ENCODE measurements at regions not wholly inside any gene's neighbourhood (a gene's known extent, or its start where the extent isn't known, plus 50 kb on each side); places are given as distances from the start of the nearest gene placed in this dataset.

DNA sequence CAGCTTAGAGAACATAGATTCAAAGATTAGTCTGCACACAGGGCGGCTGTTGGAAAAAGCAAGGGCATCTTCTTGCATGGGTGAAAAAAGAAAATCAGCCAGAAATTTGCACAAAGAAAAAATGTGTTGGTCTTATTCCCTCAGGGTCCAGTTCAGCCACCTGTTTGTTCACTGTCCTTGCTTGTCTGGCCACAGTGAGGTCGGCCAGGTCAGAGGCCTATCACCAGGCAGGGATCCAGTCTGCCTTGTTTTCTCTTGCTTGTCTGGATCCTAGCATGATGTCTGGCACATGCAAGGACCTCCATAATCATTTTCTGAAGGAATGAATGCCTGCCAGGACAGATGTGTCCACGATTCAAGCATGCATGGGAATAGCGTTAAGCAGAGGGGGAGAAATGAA is 359.1 kb upstream of the TBX3 start:
- TF ChIP-seq EZH2 (IDR thresholded peaks at IDR 0.05; ENCODE audit: borderline replicate concordance, low read length): no peak
- H3K9ac ChIP-seq (ENCODE audit: low read length): no peak overlapping the region
- H3K36me3 ChIP-seq (ENCODE audit: insufficient read depth, low read length): no peaks in the 10 kb centered on the region
- H3K79me2 ChIP-seq (ENCODE audit: insufficient read depth, low read length): no peaks in the 10 kb centered on the region
- H2AFZ ChIP-seq (ENCODE audit: low read length): no peak overlapping the region
- H4K20me1 ChIP-seq (ENCODE audit: insufficient read depth, low read length): no peaks in the 10 kb centered on the region
- H3K27me3 ChIP-seq (ENCODE audit: insufficient read depth, low read length): no peaks in the 10 kb centered on the region
- no peaks in the 10 kb centered on the region for H3K4me1 ChIP-seq (ENCODE audit: insufficient read depth, low read length, severe bottlenecking)
- no peaks in the 10 kb centered on the region for H3F3A ChIP-seq (ENCODE audit: insufficient read depth, low read length)
- H3K9me3 ChIP-seq (ENCODE audit: low read length): no peaks in the 10 kb centered on the region
- H3K9me2 ChIP-seq (ENCODE audit: low read depth, low read length): no peaks in the 10 kb centered on the region
- no peak overlapping the region for H3K4me3 ChIP-seq (ENCODE audit: low read depth, low read length, poor library complexity, severe bottlenecking)
- no peak overlapping the region for H3K4me2 ChIP-seq (ENCODE audit: low read length)
- no peak overlapping the region for H3K27ac ChIP-seq (ENCODE audit: low read depth, low read length, poor library complexity, severe bottlenecking)

GRCh38 chr12:115042341-115042740 is 358.4 kb upstream of the TBX3 start:
- H3K4me3 ChIP-seq (ENCODE audit: low read depth, low read length, poor library complexity, severe bottlenecking): no peak overlapping the region
- no peaks in the 10 kb centered on the region for H3K79me2 ChIP-seq (ENCODE audit: insufficient read depth, low read length)
- no peaks in the 10 kb centered on the region for H3K9me3 ChIP-seq (ENCODE audit: low read length)
- H3K4me2 ChIP-seq (ENCODE audit: low read length): no peak overlapping the region
- H4K20me1 ChIP-seq (ENCODE audit: insufficient read depth, low read length): no peaks in the 10 kb centered on the region
- H3F3A ChIP-seq (ENCODE audit: insufficient read depth, low read length): no peaks in the 10 kb centered on the region
- H3K36me3 ChIP-seq (ENCODE audit: insufficient read depth, low read length): no peaks in the 10 kb centered on the region
- no peak overlapping the region for H2AFZ ChIP-seq (ENCODE audit: low read length)
- no peak overlapping the region for H3K27ac ChIP-seq (ENCODE audit: low read depth, low read length, poor library complexity, severe bottlenecking)
- H3K4me1 ChIP-seq (ENCODE audit: insufficient read depth, low read length, severe bottlenecking): no peaks in the 10 kb centered on the region
- TF ChIP-seq EZH2 (IDR thresholded peaks at IDR 0.05; ENCODE audit: borderline replicate concordance, low read length): no peak
- TF ChIP-seq, protein P1, sequence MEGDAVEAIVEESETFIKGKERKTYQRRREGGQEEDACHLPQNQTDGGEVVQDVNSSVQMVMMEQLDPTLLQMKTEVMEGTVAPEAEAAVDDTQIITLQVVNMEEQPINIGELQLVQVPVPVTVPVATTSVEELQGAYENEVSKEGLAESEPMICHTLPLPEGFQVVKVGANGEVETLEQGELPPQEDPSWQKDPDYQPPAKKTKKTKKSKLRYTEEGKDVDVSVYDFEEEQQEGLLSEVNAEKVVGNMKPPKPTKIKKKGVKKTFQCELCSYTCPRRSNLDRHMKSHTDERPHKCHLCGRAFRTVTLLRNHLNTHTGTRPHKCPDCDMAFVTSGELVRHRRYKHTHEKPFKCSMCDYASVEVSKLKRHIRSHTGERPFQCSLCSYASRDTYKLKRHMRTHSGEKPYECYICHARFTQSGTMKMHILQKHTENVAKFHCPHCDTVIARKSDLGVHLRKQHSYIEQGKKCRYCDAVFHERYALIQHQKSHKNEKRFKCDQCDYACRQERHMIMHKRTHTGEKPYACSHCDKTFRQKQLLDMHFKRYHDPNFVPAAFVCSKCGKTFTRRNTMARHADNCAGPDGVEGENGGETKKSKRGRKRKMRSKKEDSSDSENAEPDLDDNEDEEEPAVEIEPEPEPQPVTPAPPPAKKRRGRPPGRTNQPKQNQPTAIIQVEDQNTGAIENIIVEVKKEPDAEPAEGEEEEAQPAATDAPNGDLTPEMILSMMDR (IDR thresholded peaks at IDR 0.05; ENCODE audit: low read length): no peak
- no peak overlapping the region for H3K9ac ChIP-seq (ENCODE audit: low read length)
- no peaks in the 10 kb centered on the region for H3K9me2 ChIP-seq (ENCODE audit: low read depth, low read length)
- H3K27me3 ChIP-seq (ENCODE audit: insufficient read depth, low read length): no peaks in the 10 kb centered on the region

- H3F3A ChIP-seq (ENCODE audit: insufficient read depth, low read length): no peaks in the 10 kb centered on the region
- H2AFZ ChIP-seq (ENCODE audit: low read length): no peak overlapping the region
- H3K9ac ChIP-seq (ENCODE audit: low read length): no peak overlapping the region
- H3K27me3 ChIP-seq (ENCODE audit: insufficient read depth, low read length): no peaks in the 10 kb centered on the region
- no peaks in the 10 kb centered on the region for H4K20me1 ChIP-seq (ENCODE audit: insufficient read depth, low read length)
- no peaks in the 10 kb centered on the region for H3K36me3 ChIP-seq (ENCODE audit: insufficient read depth, low read length)
- no peak overlapping the region for H3K4me3 ChIP-seq (ENCODE audit: low read depth, low read length, poor library complexity, severe bottlenecking)
- H3K27ac ChIP-seq (ENCODE audit: low read depth, low read length, poor library complexity, severe bottlenecking): no peak overlapping the region
- no peaks in the 10 kb centered on the region for H3K9me3 ChIP-seq (ENCODE audit: low read length)
- no peaks in the 10 kb centered on the region for H3K9me2 ChIP-seq (ENCODE audit: low read depth, low read length)
- no peaks in the 10 kb centered on the region for H3K4me1 ChIP-seq (ENCODE audit: insufficient read depth, low read length, severe bottlenecking)
- no peak overlapping the region for H3K4me2 ChIP-seq (ENCODE audit: low read length)
- H3K79me2 ChIP-seq (ENCODE audit: insufficient read depth, low read length): no peaks in the 10 kb centered on the region
- TF ChIP-seq, protein P1 (IDR thresholded peaks at IDR 0.05; ENCODE audit: low read length): no peak
- TF ChIP-seq EZH2 (IDR thresholded peaks at IDR 0.05; ENCODE audit: borderline replicate concordance, low read length): no peak
Observed at GRCh38 chr12:115037830-115038229, 353.9 kb upstream of the TBX3 start.

GRCh38 chr12:115035535-115036107 is 351.6 kb upstream of the TBX3 start:
- H3K27me3 ChIP-seq (ENCODE audit: insufficient read depth, low read length): no peaks in the 10 kb centered on the region
- no peak overlapping the region for H3K4me3 ChIP-seq (ENCODE audit: low read depth, low read length, poor library complexity, severe bottlenecking)
- H4K20me1 ChIP-seq (ENCODE audit: insufficient read depth, low read length): no peaks in the 10 kb centered on the region
- H3K9me3 ChIP-seq (ENCODE audit: low read length): no peaks in the 10 kb centered on the region
- no peak overlapping the region for H3K27ac ChIP-seq (ENCODE audit: low read depth, low read length, poor library complexity, severe bottlenecking)
- H3K9me2 ChIP-seq (ENCODE audit: low read depth, low read length): no peaks in the 10 kb centered on the region
- no peak overlapping the region for H3K4me2 ChIP-seq (ENCODE audit: low read length)
- no peaks in the 10 kb centered on the region for H3F3A ChIP-seq (ENCODE audit: insufficient read depth, low read length)
- no peaks in the 10 kb centered on the region for H3K79me2 ChIP-seq (ENCODE audit: insufficient read depth, low read length)
- no peaks in the 10 kb centered on the region for H3K4me1 ChIP-seq (ENCODE audit: insufficient read depth, low read length, severe bottlenecking)
- no peak overlapping the region for H2AFZ ChIP-seq (ENCODE audit: low read length)
- no peak overlapping the region for H3K9ac ChIP-seq (ENCODE audit: low read length)
- no peaks in the 10 kb centered on the region for H3K36me3 ChIP-seq (ENCODE audit: insufficient read depth, low read length)
- TF ChIP-seq EZH2 (IDR thresholded peaks at IDR 0.05; ENCODE audit: borderline replicate concordance, low read length): no peak
- TF ChIP-seq, protein P1 (IDR thresholded peaks at IDR 0.05; ENCODE audit: low read length): no peak

Measured in OCI-LY1 (cell line).